NCI-H1436 (cell line): ENCODE measurements at regions not wholly inside any gene's neighbourhood (a gene's known extent, or its start where the extent isn't known, plus 50 kb on each side); places are given as distances from the start of the nearest gene placed in this dataset.
"Not testable (repeated sequence)": the region's sequence is repeated elsewhere in the genome, so short reads cannot be mapped to it uniquely, and the experiment has no call there.

Experiments
- DNase-seq: peaks from one replicate; lab custom pipeline; 2025; lab: John Stamatoyannopoulos, UW

DNA sequence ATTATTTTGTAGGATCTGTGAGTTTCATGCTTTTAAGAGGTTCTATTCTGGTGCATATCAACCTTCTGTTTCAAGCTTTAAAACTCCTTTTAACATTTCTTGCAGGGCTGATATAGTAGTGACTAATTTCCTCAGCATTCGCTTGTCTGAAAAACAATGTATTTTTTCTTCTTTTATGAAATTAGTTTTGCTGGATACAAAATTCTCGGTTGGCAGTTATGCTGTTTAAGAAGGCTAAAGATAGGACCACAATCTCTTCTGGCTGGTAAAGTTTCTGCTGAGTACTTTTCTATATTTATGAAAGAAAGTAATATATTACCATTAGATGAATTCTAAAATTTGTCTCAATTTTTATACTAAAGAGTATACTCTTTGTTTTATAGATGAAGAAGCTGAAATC is 487.8 kb upstream of the SPRY2 start:
- no peak for DNase-seq

DNA sequence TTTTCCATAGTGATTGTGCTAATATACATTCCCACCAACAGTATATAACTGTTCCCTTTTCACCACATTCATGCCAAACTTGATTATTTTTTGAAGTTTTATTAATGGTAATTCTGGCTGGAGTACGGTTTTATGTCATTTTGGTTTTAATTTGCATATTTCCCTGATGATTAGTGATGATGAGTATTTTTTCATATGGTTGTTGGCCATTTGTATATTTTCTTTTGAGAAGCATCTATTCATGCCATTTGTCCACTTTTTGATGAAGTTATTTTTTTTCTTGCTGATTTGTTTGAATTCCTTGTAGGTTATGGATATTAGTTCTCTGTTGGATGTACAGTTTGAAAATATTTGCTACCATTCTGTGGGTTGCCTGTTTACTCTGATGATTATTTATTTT is 484.4 kb upstream of the SPRY2 start:
- no peak for DNase-seq

DNA sequence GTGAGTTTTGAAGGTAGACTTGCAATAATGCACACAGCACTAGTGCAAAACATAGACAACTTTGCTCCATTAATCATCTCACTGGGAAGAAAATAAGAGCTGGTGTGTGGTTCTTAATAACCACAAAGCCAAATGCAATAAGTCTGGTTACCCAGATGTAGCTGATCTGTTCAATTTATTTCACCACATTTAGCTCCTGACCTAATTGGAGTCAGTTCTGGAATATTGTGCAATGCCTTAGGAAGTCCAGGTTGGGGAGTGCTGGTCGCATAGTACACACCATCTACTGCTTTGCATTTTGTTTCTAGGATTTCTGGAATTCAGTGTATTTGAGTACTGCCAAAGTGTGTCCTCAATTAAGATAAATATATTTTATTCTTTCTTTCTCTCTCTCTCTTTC is 483.3 kb upstream of the SPRY2 start:
- DNase-seq: no peak

DNA sequence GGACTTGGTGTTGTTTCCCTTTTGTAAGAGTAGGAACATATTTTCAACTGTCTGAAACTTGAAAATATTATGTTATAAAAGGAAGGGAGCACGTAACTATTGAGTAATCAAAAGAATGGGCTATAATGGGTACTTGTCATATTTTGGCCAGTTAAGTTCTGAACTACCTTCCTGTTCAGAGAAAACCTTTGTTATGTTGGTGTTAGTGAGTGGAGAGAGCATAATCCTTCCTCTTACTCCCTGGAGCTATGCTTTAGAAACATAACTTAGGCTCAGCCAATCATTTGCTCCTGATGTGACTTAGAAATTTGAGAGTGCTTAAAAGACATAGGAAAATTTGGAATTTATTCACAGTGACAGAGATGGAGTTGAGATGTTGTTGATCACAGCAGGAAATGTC is 482.5 kb upstream of the SPRY2 start:
- no peak for DNase-seq

DNA sequence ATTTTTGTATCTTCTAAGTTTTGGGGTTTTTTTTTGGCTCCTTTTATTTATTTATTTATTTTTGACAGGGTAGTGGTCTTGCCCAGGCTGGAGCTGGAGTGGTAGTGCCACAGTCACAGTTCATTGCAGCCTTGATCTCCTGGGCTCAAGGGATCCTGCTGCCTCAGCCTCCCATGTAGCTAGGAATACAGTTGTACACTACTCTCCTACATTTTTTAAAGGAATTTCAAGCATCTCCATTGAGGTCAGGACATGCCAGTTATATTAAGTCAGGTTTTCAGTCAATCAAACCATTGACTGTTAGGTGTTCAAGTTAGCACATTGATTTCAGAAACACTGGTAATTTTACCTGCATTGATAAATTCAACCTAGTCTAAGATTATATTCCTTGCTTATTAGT is 480.5 kb upstream of the SPRY2 start:
- DNase-seq: no peak

DNA sequence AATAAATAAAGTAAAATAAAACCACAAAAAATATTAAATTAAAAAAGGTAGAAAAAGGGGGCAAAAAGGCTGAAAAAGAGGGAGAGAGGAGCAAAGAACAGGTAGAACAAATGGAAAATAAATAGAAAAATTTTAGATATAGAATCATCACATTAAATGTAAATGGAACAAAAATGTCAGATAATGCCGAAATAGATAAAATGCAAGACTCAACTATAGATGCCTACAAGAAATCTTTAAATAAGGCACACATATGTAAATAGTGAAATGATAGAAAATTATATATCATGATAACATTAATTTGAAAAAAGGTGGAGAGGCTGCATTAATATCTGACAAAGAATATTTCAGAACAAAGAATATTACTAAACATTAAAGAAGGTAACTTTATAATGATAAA is 477.1 kb upstream of the SPRY2 start:
- DNase-seq: no peak

DNA sequence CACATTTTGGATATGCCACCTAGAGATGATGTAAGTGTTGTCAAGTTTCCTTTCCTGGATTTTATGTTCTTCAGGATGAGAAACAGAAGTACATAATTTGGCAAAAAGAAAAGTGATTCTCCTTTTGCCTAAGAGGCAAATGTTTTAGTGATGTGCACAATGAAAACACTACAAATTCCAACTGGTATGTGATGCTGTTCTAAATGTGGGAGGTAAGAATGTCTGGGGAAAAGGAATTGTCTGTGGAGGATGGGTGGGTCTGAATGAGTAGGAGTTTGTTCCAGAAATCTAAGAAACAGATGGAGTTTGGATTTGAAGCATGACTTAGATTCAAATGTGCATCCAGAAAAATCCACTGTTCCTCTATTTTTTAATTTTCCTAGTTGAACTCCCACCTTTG is 473.6 kb upstream of the SPRY2 start:
- DNase-seq: no peak

DNA sequence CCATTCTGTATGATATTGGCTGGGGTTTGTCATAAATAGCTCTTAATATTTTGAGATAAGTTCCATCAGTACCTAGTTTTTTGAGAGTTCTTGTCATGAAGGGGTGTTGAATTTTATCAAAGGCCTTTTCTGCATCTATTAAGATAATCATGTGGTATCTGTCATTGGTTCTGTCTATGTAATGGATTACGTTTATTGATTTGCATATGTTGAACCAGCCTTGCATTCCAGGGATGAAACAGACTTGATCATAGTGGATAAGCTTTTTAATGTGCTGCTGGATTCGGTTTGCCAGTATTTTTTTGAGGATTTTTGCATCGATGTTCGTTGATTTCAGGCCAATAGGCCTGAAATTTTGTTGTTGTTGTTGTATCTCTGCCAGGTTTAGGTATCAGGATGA is 469.4 kb upstream of the SPRY2 start:
- not testable (repeated sequence) for DNase-seq

DNA sequence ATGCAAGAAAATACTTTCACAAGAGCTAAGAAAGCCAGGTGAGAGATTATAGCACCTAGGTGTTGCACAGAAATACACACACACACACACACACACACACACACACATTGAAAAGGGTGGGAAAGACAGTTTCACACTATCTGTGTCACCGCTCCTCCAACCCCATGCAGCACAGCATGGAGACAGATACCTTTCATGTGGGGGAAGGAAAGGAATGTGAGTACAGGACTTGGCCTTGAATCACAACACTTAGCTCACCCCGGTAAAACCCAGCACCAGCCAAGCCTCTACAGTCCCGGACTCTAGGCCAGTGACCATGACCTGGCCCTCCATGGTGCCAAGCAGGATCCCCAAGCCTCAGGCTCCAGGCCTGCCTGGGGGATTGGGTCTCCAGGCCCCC is 462.0 kb upstream of the SPRY2 start:
- no peak for DNase-seq

DNA sequence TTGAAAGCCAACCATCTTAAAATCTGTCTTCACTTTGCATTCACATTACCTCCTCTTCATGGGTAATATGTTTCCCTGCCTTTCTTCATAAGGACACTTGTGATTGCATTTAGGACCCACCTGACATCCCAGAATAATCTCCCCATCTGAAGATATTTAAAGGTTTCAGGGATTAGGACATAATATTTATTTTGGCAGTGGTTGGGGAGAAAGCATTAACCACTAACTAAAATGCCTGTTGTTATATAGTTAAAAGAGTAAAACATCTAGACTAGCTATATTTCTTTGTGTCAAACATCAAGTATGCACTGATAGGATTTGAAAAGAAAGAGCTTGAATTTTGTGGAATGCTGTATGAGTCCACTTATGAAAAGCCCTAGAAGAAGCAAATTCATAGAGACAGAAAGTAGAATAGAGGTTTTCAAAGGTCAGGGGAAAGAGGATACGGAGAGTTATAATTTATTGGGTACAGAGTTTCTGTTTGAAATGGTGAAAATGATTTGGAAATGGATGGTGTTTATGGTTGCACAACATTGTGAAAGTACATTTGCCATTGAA is 457.7 kb upstream of the SPRY2 start:
- DNase-seq: no peak

DNA sequence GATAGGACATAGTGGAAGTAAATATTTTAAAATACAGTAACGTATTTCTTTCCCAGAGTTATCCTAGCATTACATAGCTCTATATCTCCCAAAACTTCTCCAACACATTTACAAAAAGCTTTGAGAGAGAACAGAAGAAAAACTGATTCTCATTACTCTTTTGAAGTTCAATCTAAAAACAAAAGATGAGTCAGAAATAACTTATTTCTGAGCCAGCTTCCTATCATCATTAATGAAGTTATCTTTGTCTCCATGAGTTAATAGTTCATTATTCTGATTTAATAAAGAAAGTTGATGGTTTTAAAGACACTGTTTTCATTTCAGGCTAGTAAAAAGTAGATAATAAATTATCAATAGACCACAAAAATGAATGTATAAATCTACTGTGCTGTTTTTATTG is 446.7 kb upstream of the SPRY2 start:
- no peak for DNase-seq

DNA sequence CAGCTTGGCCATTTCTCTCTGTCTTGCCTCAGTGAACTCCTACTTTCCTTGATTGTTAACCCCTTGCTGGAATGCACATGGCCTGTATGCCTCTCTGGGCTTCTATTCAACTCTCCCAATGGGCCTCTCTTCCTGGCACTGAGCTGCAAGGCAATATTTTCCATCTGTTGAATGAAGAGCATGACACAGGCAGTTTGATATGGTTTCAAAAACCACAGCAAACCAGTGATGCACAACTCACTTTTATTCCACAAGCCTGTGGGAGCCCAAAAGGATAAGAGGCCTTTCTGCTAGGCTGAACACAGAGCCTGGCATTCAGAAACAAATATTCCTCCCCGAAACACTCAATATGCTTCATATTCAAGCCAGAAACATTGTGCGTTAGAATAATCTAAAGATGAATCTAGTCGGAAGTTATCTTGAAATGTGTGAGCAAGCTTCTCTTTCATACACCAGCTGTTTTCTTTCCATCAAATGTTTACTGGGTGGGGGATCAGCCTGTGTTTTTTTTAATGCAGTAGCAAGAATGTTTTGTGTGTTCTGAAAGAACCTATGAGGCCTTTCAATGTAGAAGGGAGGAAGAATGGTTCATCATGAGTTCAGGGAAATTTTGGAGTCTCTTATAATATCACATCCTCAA is 443.1 kb upstream of the SPRY2 start:
- DNase-seq: no peak

DNA sequence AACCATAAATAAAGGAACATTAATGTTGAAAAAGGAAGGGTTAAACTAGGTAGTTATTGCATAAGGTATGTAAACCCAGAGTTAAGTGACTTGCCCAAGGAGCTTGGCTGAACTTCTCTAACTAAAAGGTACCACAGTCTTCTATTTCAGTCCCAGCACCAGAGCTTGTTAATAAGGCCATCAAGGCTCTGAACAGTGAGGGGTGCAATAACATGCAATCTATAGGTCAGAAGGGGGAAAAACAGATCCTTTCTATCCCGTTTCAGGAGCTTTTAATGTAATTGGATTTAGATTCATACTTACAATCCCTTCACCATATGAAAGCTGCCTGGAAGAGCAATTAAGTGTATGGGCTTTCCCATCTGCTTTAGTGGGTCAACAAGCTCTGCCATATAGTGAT is 441.5 kb upstream of the SPRY2 start:
- DNase-seq: no peak

DNA sequence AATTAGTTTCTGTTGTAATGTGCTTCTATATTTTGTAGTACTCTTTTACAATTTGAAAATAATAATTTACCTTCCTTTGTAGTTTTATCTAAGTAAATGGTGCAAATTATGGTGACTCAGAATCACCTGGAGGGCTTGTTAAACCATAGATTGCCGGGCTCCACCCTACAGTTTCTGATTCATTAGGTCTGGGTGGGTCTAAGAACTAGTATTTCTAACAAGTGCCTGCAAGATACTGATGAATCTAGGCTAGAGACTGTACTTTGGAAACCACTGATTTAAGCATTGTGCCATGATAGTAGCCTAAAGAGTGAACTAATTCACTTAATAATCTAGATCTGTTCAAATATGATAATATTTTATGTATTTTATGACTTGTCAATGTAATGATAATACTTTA is 437.4 kb upstream of the SPRY2 start:
- peak; percentile 11 for DNase-seq

DNA sequence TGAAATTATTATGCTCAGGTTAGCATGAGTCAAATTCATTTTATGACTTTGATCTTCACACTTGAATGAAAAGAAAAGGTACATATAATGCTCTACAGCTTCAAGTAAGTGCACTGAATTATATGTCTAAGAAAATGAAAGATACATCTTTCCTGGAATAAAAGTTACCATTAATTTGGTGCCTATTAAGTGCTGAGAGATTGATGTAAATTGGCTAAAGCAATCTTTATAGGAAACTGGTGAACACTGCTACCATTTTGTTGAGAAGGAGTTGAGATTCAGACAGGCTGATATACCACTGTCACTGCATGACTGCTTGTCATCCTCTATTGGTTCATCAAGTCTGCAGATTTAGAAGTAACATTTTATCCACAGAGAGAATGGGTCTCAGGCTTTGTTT is 416.8 kb upstream of the SPRY2 start:
- DNase-seq: no peak

DNA sequence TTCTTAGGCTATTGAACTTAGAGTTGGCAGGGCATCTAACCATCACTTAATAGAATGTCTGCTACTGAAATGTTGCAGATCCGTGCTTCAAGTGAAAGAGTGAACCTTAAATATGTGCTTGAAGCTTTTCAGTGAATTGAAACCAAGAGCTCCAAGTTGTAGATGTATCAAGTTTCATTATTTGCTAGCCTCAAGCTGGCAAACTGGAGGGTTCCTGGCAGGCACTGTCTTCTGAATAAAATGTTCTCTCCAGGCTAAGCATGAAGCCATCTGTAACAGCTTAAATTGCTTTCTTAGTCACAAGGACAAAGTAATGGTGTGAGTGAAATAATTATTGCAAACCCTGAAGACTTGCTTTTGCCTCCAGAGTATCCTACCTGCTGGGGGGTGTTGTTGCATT is 415.0 kb upstream of the SPRY2 start:
- DNase-seq: peak; percentile 39

DNA sequence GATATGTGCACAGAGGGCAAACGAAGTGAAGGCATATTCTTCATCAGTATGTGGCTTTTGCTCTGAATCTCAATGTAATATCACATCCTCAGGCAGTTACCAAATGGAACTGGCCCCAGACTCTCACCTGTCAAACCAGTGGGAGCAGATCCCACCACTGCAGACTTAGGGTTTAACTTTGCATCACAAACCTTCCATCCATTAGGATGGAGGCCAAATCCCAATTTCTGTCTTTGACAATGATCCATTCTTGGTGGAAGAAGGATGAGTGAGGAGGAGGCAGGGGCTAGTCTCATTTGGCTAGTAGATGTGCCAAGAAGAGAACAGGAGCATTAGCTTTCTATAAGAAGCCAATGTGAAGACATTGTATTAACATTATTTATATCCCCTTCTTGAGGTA is 413.5 kb upstream of the SPRY2 start:
- no peak for DNase-seq

DNA sequence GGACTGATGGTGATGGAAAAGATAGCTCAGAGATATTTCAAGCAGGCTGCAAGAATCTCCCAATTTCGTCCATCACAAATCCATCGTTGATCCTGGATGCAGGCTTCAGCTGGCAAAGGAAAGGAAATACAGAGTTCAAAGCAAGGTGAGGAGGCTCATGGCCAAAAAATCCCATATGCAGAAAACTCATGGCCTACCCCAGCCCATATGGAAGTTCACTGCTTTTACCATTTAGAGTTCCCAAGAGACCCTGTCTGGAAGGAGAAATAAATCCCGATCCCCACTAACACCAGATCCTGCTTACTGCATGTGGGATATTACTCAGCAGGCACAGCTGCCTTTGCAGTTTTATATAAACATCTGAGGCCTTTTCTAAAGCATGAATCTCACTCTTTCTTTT is 412.9 kb upstream of the SPRY2 start:
- no peak for DNase-seq

DNA sequence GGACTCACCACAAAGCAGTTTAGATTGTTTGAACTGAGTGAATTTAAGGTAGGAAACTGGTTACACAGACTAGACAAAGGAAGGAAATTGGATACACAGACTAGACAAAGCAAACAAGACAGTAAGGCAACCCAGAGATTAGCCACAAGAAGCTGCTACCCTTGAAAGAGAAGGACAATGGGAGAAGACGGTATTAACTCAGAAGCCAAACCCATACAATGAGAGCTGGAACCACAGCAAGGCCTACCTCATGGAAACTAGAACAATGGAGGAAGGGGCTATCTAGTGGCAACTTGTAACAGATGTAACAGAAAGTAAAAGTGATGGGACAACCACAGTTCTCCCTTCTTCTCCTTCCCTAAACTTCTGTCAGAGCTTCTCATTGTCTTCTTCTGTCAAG is 410.9 kb upstream of the SPRY2 start:
- no peak for DNase-seq

DNA sequence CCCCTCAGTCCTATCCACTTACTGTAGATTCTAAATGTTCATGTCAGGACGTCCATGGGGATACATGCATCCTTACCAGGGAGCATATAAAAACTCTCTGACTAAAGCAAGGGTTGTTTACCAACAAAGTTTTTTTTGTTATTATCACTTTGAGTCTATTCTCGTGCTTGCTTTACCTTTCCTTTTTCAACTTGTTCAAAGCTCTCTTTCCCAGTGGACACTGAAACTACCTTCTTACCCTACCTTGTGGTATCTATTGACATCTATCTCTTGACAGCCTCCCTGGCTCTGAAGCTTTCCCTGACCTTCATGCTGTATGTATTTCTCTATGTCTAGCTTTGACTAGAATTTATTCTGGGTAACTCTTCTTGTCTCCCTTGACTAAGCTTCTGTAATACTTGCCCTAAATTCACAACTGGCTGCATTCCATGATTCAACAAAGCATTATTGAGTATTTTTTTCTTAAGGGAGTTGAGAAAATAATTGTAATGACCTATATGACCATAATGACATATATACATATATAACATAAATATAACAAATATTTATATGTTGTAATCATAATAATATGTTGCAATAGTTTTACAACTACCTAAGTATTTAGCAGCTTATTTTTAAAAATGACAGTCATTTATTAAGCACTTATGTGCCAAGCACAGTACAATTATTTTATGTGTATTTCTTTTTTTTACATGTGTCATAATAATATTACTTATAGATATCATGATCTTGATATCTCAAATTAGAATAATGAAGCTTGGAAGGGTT is 403.4 kb upstream of the SPRY2 start:
- DNase-seq: no peak

DNA sequence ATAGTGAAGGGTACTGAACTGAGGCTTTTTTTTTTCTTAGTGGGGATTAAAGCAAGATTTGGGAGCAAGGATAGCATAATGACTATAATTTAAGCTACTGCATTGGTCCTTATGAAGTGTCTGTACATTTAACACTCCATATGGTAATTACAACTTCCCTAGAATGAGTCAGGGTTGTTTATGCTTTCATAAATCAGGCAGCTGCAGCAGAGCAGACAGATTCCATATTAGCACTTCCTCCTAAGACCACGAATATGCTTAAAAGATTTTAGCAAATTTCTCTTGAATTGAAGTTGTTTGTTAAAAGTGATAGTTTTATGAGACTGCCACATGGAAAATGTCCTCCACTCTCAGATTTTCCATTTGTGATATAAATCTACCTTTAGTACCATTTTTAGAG is 401.1 kb upstream of the SPRY2 start:
- peak; percentile 8 for DNase-seq

DNA sequence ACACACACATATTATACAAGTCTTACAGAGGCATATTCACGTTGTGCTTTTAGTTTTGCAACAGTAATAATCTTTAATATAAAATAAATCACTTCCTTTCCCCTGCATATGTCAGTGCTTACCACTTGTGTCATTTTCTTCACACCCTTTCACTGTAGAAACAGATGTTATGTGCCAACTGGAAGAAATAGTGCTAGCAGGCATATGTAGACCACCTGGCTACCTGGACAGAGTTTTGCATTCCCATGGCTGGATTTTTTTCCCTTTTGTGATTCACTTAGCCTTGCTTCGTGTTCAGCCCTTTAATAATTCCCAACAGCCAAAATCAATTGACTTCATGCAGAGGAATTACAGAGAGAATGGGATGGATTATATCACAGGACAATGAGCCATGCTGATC is 399.1 kb upstream of the SPRY2 start:
- no peak for DNase-seq

DNA sequence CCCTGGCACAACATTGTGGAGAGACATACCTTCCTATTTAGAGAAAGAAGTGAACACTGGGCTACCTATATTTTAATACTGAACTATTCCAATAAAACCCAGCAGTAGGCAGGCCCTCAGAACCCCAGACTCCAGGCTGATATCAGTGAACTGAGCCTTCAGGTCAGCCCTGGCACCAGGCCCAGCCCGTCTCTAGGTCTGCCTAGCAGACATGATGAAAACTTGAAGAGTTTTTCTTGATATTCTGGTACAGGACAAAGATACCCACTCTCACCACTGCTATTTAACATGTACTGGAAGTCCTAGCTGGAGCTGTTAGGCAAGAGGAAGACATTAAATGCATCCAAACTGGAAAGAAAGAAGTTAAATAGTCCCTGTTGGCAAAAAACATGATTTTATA is 396.6 kb upstream of the SPRY2 start:
- DNase-seq: no peak
